Activated CD4-positive, alpha-beta T cell treated with anti-CD3 and anti-CD28 coated beads for 36 hours (primary cell): ENCODE measurements at regions not wholly inside any gene's neighbourhood (a gene's known extent, or its start where the extent isn't known, plus 50 kb on each side); places are given as distances from the start of the nearest gene placed in this dataset.

ENCODE experiments used
- ATAC-seq: fragments of 200-7000 bp; cut with Tn5 transposase; one replicate; pipeline ENCODE4 v1.10.0; 2021; ENCODE audit warnings: mild to moderate bottlenecking, moderate library complexity
- CTCF ChIA-PET: fragments of 350-600 bp; sonication (Branson Sonifier 250); formaldehyde crosslinking; loops from one replicate; lab custom pipeline; 2021; ENCODE audit warnings: antibody characterized with exemption; lab: Charles Lee
- POLR2A ChIA-PET: fragments of 350-600 bp; sonication (Branson Sonifier 250); formaldehyde crosslinking; loops from one replicate; lab custom pipeline; 2021; ENCODE audit warnings: antibody characterized with exemption, inconsistent platforms; lab: Charles Lee
- DNase-seq: peaks from one replicate; pipeline ENCODE4 v3.0.0-alpha.2; 2020
- H3K27ac Mint-ChIP-seq: one replicate; pipeline ENCODE4 v1.8.0; 2021; ENCODE audit warnings: mixed read lengths
- H3K27me3 Mint-ChIP-seq: one replicate; pipeline ENCODE4 v1.8.0; 2021; ENCODE audit warnings: mixed read lengths
- H3K36me3 Mint-ChIP-seq: one replicate; pipeline ENCODE4 v1.8.0; 2021; ENCODE audit warnings: low read depth, mixed read lengths
- H3K4me1 Mint-ChIP-seq: one replicate; pipeline ENCODE4 v1.8.0; 2021; ENCODE audit warnings: mixed read lengths
- H3K4me3 Mint-ChIP-seq: one replicate; pipeline ENCODE4 v1.8.0; 2021; ENCODE audit warnings: mild to moderate bottlenecking, moderate library complexity, mixed read lengths
- H3K9me3 Mint-ChIP-seq: one replicate; pipeline ENCODE4 v1.8.0; 2021; ENCODE audit warnings: low read depth, mixed read lengths
- intact Hi-C, 2 experiments: fragments of 100-400 bp; cut with DNase I in 1 of 2; cut with micrococcal nuclease in 1 of 2; formaldehyde crosslinking; loops; one replicate each; pipeline versions ENCODE4 v1.14.2 to v1.15.1; 2022 to 2024; cut with DNase I, micrococcal nuclease

DNA sequence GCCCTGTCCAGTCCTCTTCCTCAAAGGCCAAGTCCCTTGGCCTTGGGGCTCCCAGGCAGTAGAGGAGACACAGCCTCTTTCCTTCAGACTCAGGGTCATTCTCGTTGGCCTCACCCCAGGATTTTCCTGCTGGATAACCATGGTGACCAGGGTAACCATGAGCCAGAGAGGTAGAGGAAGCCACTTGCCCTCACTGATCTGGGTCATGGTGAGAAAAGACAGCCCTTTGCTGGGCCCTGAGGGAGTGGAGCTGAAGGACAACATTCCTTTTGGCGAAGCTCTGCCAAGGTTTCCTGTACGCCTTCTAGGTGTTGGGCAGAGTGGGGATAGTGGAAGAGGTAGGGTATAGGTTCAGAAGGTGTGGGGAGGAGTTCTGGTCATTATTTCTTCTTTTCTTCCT lies 53.1 kb upstream of the WNT4 start:
- peaks cover 9% of the 10 kb centered on the region for H3K27me3 Mint-ChIP-seq
- H3K9me3 Mint-ChIP-seq, result no peaks in the 10 kb centered on the region
- DNase-seq, result no peak
- no peak overlapping the region for H3K27ac Mint-ChIP-seq
- intact Hi-C loops, result no loop called here
- no peak for ATAC-seq
- H3K4me3 Mint-ChIP-seq, result no peak overlapping the region
- H3K36me3 Mint-ChIP-seq, result no peaks in the 10 kb centered on the region
- ChIA-PET CTCF (no interaction called here), POLR2A (no interaction called here)
- no peaks in the 10 kb centered on the region for H3K4me1 Mint-ChIP-seq

DNA sequence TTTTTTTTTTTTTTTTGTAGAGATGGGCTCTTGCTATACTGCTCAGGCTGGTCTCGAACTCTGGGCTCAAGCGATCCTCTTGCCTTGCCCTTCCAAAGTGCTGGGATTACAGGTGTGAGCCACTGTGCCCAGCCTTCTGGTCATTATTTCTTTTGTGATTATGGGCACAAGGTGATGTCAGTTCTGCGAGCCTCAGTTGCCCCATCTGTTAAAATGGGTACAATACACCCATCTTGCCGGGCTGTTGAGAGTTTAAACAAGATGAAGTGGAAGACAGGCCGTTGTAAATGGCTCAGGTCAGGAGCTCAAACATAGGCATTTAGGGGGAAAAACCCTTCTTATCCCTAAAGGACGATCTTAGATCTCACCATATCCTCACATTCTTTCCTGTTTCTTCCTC lies 53.7 kb upstream of the WNT4 start:
- H3K36me3 Mint-ChIP-seq, result no peaks in the 10 kb centered on the region
- no peak for ATAC-seq
- CTCF ChIA-PET, result no interaction called here

DNA sequence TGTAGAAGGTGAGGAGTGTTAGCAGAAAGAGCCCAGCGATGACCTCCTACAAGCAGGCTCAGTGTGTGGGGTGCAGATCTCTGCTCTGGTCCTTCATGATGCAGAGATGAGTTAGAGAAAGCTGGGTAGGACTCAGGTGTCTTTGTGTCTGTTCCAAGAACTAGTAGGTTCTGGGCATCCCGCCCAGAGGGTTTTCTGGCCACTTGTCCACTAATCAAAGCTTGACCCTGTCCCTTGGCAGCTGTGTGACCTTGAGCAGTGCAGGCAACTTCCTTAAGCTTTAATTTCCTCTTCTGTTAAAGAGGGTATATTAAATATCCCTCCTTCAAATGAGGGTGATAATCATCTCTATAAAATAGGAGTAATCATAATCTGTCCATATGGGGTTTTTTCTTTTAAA lies 54.7 kb upstream of the WNT4 start:
- POLR2A ChIA-PET, result no interaction called here
- peaks cover 11% of the 10 kb centered on the region for H3K27me3 Mint-ChIP-seq
- no peak overlapping the region for H3K27ac Mint-ChIP-seq
- ATAC-seq (no peak), DNase-seq (no peak)
- intact Hi-C loops, result no loop called here
- H3K4me3 Mint-ChIP-seq, result no peak overlapping the region
- no peaks in the 10 kb centered on the region for H3K9me3 Mint-ChIP-seq
- CTCF ChIA-PET, result interaction anchor here (0.6 kb wide), 2 partner anchors 209 to 1919 kb away, joined by 3 read pairs; no protein-coding TSS in a partner anchor
- H3K4me1 Mint-ChIP-seq, result no peaks in the 10 kb centered on the region
- H3K36me3 Mint-ChIP-seq, result no peaks in the 10 kb centered on the region

More for the DNA sequence above, 53.7 kb upstream of the WNT4 start:
- no peaks in the 10 kb centered on the region for H3K9me3 Mint-ChIP-seq
- POLR2A ChIA-PET, result no interaction called here
- peaks cover 9% of the 10 kb centered on the region for H3K27me3 Mint-ChIP-seq
- no peak overlapping the region for H3K27ac Mint-ChIP-seq
- H3K4me1 Mint-ChIP-seq, result no peaks in the 10 kb centered on the region
- no peak for DNase-seq
- no peak overlapping the region for H3K4me3 Mint-ChIP-seq
- intact Hi-C loops, result no loop called here

DNA sequence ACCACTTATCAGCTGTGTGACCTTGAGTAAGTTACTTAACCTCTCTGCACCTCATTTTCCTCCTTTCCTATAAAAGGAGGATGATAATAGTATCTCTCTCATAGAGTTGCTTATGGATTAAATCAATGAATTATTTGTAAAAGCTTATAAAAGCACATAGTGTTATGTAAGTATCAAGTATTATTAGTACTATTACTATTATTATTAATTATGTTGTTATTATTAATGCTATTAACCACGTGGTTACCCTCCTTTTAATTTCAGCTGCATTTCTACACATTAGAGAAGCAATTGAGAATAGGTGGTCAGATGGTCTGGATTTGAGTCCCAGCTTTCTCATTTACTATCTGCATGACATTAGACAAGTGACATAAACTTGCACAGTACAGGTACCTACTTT lies 58.1 kb upstream of the WNT4 start:
- ChIA-PET CTCF (no interaction called here), POLR2A (no interaction called here)
- no peak for ATAC-seq
- Mint-ChIP-seq H3K4me3 (no peak overlapping the region), H3K27ac (no peak overlapping the region), H3K4me1 (no peaks in the 10 kb centered on the region), H3K27me3 (peaks cover 18% of the 10 kb centered on the region), H3K9me3 (no peaks in the 10 kb centered on the region), H3K36me3 (no peaks in the 10 kb centered on the region)
- intact Hi-C loops, result no loop called here
- DNase-seq, result no peak

DNA sequence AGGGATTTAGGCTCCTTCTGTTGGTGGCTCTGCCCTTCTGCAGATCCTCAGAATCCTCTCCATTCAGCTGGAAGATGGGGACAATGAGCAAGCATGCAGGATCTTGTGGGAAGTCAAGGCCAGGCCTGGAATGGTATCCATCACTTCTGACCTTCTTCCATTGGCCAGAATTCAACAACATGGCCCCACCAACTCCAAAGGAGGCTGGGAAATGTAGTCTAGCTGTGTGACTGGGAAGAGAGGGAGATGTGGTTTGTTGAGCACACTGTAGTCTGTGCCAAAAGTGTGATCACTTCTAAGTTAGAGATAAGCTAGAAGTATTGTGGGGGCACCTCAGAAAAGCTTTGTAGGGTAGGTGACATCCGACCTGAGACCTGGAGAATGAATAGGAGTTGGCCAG lies 60.4 kb upstream of the WNT4 start:
- intact Hi-C loops, result no loop called here
- ATAC-seq, result no peak
- no peaks in the 10 kb centered on the region for H3K4me1 Mint-ChIP-seq
- H3K27ac Mint-ChIP-seq, result no peak overlapping the region
- ChIA-PET CTCF (no interaction called here), POLR2A (no interaction called here)
- no peaks in the 10 kb centered on the region for H3K9me3 Mint-ChIP-seq
- H3K36me3 Mint-ChIP-seq, result no peaks in the 10 kb centered on the region
- H3K4me3 Mint-ChIP-seq, result no peak overlapping the region
- no peak for DNase-seq
- peaks cover 26% of the 10 kb centered on the region for H3K27me3 Mint-ChIP-seq

DNA sequence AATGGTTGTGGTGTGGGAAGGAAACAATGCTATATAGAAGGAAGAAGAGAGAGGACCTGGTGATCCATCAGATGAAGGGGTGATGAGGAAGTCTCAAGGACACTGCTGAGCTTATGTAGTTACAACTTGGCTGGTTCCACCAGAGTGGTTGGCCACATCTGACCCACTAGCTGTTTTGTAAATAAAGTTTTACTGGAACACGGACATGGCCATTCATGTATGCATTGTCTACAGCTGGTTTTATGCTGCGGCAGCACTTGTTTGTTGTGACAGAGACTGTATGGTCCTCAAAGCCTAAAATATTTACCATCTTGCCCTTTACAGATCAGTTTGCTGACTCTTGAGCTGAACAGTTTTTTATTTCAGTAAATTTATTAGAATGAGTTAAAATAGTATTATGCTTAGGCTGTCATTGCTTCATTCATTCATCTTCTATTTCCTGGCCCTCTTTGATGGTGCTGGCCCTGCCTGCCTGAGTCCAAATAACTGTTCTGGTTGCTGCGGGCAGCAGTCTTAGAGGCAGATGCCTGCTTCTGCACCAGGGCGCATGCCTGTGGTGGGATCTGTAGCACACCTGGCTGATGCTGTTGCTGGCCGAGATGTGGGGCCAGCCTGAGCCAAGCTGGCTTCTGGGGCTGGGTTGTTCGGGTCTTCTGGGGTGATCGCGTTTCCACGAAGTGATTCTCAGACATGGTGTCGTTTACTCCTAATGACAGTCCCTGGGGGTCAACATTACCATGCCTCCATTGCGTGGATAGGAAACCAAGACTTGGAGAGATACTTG lies 61.4 kb upstream of the WNT4 start:
- H3K27ac Mint-ChIP-seq, result no peak overlapping the region
- intact Hi-C loops, result no loop called here
- peaks cover 27% of the 10 kb centered on the region for H3K27me3 Mint-ChIP-seq
- no peaks in the 10 kb centered on the region for H3K4me1 Mint-ChIP-seq
- H3K4me3 Mint-ChIP-seq, result no peak overlapping the region
- ChIA-PET CTCF (no interaction called here), POLR2A (no interaction called here)
- no peak for DNase-seq
- H3K36me3 Mint-ChIP-seq, result no peaks in the 10 kb centered on the region
- H3K9me3 Mint-ChIP-seq, result no peaks in the 10 kb centered on the region
- no peak for ATAC-seq

DNA sequence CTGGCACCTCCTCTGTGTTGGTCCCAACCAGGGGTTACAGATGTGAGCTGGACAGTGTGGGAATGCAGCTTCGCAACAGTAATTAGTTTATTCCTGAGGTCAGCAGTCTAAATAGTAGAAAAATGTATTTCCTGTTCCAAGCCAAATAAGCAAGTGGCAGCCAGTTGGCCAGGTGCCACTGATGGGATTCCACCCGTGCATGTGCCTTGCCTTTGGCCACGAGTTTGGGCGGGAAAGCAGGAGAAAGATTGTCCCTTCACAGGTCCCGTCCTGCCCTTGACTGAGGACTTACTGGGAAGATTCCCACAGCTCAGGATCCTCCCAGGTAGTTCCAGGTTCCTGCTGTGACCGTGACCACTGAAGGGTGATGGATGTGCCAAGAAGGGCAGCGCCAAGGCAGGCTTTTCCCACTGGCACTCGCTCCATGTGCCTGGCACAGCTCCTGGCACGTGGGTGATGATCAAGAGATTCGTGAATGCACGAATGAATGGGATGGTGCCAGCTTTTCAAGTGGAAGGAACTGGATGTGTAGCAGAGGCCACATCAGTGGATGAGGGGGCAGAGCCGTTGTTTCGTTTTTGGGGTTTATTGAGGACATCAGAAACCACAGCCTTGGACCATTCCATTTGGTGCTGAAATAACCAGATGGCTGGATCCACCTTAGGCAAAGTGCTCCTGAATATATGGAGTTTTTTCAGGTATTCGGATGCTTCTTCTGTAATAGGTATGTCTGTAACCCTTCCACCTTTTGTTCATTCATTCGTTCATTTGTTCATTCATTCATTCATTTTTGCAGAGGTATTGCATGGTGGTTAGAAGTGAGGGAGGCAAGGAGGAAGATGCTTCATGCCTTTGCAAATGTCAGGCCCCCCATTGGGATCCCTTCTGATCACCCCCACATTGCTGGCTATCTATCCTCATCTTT lies 62.4 kb upstream of the WNT4 start:
- POLR2A ChIA-PET, result no interaction called here
- Mint-ChIP-seq H3K27ac (no peak overlapping the region), H3K4me3 (no peak overlapping the region), H3K4me1 (no peaks in the 10 kb centered on the region), H3K27me3 (peaks cover 32% of the 10 kb centered on the region), H3K9me3 (no peaks in the 10 kb centered on the region), H3K36me3 (no peaks in the 10 kb centered on the region)
- ATAC-seq (no peak), DNase-seq (no peak)
- CTCF ChIA-PET, result interaction anchor here (0.6 kb wide), 2 partner anchors 91 to 732 kb away, joined by 3 to 7 read pairs; no protein-coding TSS in a partner anchor
- intact Hi-C loops, result no loop called here

DNA sequence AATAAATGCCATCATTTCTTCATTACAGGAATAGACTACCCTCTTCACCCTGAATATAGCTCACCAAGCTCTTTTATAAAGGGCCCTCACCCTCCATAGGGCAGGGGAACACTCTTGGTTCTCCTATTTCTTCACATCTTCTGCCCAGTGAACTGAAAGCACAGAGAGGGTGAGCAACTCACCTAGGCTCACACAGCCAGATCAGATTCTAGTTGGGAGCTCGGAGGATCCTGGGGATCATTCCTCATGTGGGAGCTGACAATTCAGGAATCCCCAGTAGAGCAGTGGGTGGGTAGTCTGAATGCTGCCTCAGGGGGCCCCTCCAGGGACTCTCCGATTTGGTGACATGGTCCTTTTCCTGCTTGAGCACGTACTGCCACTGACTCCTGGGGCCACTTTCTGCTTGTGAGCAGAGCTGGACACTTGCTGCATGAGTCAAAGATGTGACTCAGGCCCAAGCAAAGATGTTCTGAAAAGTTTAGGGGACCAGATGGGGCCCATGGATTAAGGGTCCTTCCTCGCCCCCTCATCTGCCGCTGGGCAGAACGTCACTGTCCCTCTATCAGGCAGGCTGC lies 63.7 kb upstream of the WNT4 start:
- Mint-ChIP-seq H3K36me3 (no peaks in the 10 kb centered on the region), H3K9me3 (no peaks in the 10 kb centered on the region), H3K4me3 (no peak overlapping the region), H3K27me3 (peaks cover 41% of the 10 kb centered on the region), H3K27ac (no peak overlapping the region), H3K4me1 (no peaks in the 10 kb centered on the region)
- intact Hi-C loops, result no loop called here
- POLR2A ChIA-PET, result no interaction called here
- ATAC-seq, result no peak
- no peak for DNase-seq
- CTCF ChIA-PET, result no interaction called here

DNA sequence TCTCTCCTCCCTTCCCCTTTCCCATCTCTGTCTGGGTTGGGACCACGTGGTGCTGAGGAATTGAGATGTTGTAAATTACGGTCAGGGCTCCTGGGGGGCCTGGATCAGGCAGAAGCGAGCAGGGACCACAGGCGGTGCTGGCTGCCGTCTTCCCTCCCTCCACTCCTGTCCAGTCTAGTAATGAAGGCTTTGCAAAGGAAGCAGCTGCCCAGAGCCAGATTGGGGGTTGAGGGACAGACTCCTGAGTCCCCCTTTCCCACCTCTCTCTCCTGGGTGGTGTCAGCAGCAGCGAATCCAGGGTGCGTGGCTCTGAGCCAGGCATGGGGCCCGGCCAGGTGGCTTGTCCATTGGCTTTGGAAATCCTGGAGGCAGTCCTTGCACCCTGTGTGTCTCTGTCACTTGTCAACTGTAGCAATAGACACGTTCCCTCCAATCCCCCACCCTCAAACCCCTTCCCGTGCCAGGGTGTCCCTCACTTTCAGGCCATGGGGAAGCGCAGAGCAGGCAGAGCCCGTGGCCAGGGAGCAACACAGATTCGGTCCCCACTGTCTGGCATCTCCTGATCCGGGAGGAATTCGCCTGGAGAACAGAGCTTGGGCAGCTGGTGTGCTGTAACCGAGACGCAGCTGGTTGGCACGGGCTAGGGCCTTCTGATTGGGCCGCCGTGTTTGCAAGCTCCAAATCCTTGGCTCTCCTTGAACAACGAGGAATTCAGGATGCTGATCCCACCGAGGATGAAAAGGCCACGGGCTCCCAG lies 64.8 kb upstream of the WNT4 start:
- POLR2A ChIA-PET, result no interaction called here
- Mint-ChIP-seq H3K9me3 (no peaks in the 10 kb centered on the region), H3K27me3 (peaks cover 45% of the 10 kb centered on the region), H3K27ac (no peak overlapping the region), H3K36me3 (no peaks in the 10 kb centered on the region), H3K4me3 (no peak overlapping the region), H3K4me1 (no peaks in the 10 kb centered on the region)
- DNase-seq (no peak), ATAC-seq (no peak)
- CTCF ChIA-PET, result no interaction called here
- intact Hi-C loops, result no loop called here

DNA sequence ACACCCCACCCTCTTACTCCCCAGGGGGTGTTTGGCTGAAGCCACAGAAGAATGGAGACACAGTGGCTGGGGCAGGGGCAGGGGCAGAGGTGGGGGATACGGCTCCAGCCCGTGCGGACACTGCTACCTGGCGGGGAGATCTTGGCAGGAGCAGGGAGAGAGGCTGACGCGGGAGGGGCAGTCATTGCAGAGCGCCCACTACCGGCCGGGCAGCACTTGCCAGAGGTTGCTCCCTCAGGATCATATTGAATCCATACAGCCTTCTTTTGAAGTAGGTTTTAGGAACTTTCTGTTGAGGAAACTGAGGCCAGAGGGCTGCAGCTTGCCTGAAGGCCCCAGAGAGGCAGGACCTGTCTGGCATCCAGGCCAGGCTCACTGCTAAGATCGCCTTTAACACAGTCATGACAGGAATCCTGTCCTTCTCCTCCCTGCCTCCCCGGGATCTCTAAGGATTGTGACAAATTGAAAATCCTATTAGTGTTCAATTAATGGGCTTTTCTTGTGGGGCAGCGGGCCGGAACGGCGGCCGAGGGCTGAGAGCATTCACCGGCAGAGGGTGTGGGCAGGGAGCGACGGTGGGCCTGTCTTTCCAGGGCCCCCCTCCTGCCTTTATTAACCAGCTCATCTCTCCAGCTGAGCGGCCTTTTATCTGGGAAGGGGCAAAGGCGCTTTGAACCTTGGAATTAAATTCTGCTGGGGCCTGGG lies 65.5 kb upstream of the WNT4 start:
- Mint-ChIP-seq H3K4me1 (no peaks in the 10 kb centered on the region), H3K27me3 (peaks cover 48% of the 10 kb centered on the region), H3K9me3 (no peaks in the 10 kb centered on the region), H3K4me3 (no peak overlapping the region), H3K27ac (no peak overlapping the region), H3K36me3 (no peaks in the 10 kb centered on the region)
- ChIA-PET POLR2A (no interaction called here), CTCF (no interaction called here)
- no peak for DNase-seq
- ATAC-seq, result no peak
- intact Hi-C loops, result no loop called here

DNA sequence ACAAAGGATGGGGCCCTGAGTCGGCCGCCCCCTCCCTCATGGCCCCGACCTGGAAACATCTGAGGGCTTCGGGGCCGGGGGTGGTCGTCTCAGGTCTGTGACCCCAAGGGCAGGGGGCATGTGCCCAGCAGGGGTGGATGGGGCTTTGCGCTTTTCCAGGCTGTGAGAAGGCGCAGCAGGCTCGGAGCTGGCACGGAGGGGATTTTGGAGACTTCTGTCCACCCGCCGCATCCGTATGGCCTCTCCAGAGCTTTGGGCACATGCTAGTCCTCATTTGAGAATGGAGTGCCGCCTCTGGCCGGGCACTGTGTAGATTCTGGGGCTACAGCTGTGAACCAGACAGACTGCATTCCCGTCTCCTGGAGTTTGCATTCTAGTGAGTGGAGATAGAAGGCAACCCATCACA lies 66.1 kb upstream of the WNT4 start:
- intact Hi-C loops, result no loop called here
- Mint-ChIP-seq H3K27ac (no peak overlapping the region), H3K36me3 (no peaks in the 10 kb centered on the region), H3K9me3 (no peaks in the 10 kb centered on the region), H3K4me3 (no peak overlapping the region), H3K27me3 (peaks cover 45% of the 10 kb centered on the region), H3K4me1 (no peaks in the 10 kb centered on the region)
- no peak for DNase-seq
- no peak for ATAC-seq
- CTCF ChIA-PET, result no interaction called here
- POLR2A ChIA-PET, result no interaction called here
